IMR-90 (cell line): ENCODE measurements at regions not wholly inside any gene's neighbourhood (a gene's known extent, or its start where the extent isn't known, plus 50 kb on each side); places are given as distances from the start of the nearest gene placed in this dataset.

Experiments used
- ATAC-seq: fragments of 200-7000 bp; cut with Tn5 transposase; 2 replicates; pipeline ENCODE4 v1.9.1; 2020; ENCODE audit warnings: low read depth, mild to moderate bottlenecking, moderate library complexity
- BruUV-seq: library from RNA; stranded (reverse); fragments of 400-500 nt; replicated peaks from 2 replicates; lab custom pipeline; 2021; lab: Mats Ljungman, UMichigan
- CTCF ChIA-PET: fragments of 300-600 bp; formaldehyde crosslinking; extraction: SDS; loops from one replicate; lab custom pipeline; 2021; ENCODE audit warnings: antibody characterized with exemption; lab: Yijun Ruan, JAX
- POLR2A ChIA-PET: fragments of 300-600 bp; sonication (Branson Sonifier 250); formaldehyde crosslinking; loops from one replicate; lab custom pipeline; 2022; ENCODE audit warnings: antibody characterized with exemption; ENCODE audit not compliant: unreplicated experiment; lab: Charles Lee
- DNase-seq: peaks from one replicate; pipeline ENCODE4 v3.0.0; 2013
- H2AFZ ChIP-seq: replicated peaks from 2 replicates; pipeline ENCODE3; 2013; ENCODE audit warnings: low read length, mild to moderate bottlenecking; ENCODE audit not compliant: poor library complexity
- H2AK5ac ChIP-seq: 2 replicates; pipeline ENCODE4 v1.6.1; 2013; ENCODE audit warnings: low read depth, low read length, inconsistent platforms
- H2AK9ac ChIP-seq: replicated peaks from 2 replicates; pipeline ENCODE3; 2013; ENCODE audit warnings: mild to moderate bottlenecking, low read depth, low read length, moderate library complexity; ENCODE audit not compliant: poor library complexity
- H2BK120ac ChIP-seq: 2 replicates; pipeline ENCODE4 v1.6.1; 2013; ENCODE audit warnings: low read depth, low read length, inconsistent platforms
- H2BK15ac ChIP-seq: 3 replicates; pipeline ENCODE4 v1.6.1; 2013; ENCODE audit warnings: low read depth, low read length, inconsistent platforms
- H2BK20ac ChIP-seq: 2 replicates; pipeline ENCODE4 v1.6.1; 2013; ENCODE audit warnings: low read depth, mild to moderate bottlenecking, inconsistent platforms, low read length, moderate library complexity
- H2BK5ac ChIP-seq: 2 replicates; pipeline ENCODE4 v1.6.1; 2013; ENCODE audit warnings: mild to moderate bottlenecking, low read depth, low read length, inconsistent platforms; ENCODE audit not compliant: poor library complexity, severe bottlenecking
- H3K14ac ChIP-seq: replicated peaks from 2 replicates; pipeline ENCODE4 v1.6.1; 2013; ENCODE audit warnings: low read depth, low read length, inconsistent platforms
- H3K18ac ChIP-seq: 2 replicates; pipeline ENCODE4 v1.6.1; 2013; ENCODE audit warnings: low read depth, low read length, control low read depth
- H3K23ac ChIP-seq: 2 replicates; pipeline ENCODE4 v1.6.1; 2013; ENCODE audit warnings: low read depth, low read length, inconsistent platforms
- H3K27ac ChIP-seq: 2 replicates; pipeline ENCODE4 v1.5.1; 2013; ENCODE audit warnings: mild to moderate bottlenecking, control low read depth, low read length; ENCODE audit not compliant: insufficient read depth
- H3K27me3 ChIP-seq: 2 replicates; pipeline ENCODE4 v1.6.1; 2013; ENCODE audit warnings: low read length; ENCODE audit not compliant: control insufficient read depth, insufficient read depth
- H3K36me3 ChIP-seq: 2 replicates; pipeline ENCODE4 v1.6.1; 2013; ENCODE audit warnings: low read length, mixed read lengths; ENCODE audit not compliant: control insufficient read depth, insufficient read depth
- H3K4ac ChIP-seq: 2 replicates; pipeline ENCODE4 v1.6.1; 2013; ENCODE audit warnings: low read depth, low read length, inconsistent platforms
- H3K4me1 ChIP-seq: 2 replicates; pipeline ENCODE4 v1.6.1; 2013; ENCODE audit warnings: low read length, mixed read lengths; ENCODE audit not compliant: control insufficient read depth, insufficient read depth
- H3K4me2 ChIP-seq: 2 replicates; pipeline ENCODE4 v1.6.1; 2013; ENCODE audit warnings: low read depth, mild to moderate bottlenecking, control low read depth, low read length, moderate library complexity
- H3K4me3 ChIP-seq: 2 replicates; pipeline ENCODE4 v1.5.1; 2013; ENCODE audit warnings: low read depth, mild to moderate bottlenecking, control low read depth, low read length, moderate library complexity; ENCODE audit not compliant: insufficient read depth
- H3K56ac ChIP-seq: 2 replicates; pipeline ENCODE4 v1.6.1; 2013; ENCODE audit warnings: low read length, inconsistent platforms; ENCODE audit not compliant: insufficient read depth; ENCODE audit errors: extremely low read depth
- H3K79me1 ChIP-seq, 2 experiments: 2 replicates each; pipeline ENCODE4 v1.6.1; 2013; ENCODE audit warnings: low read length in 2 of 2, inconsistent platforms in 1 of 2, low read depth in 1 of 2
- H3K9ac ChIP-seq: 2 replicates; pipeline ENCODE4 v1.6.1; 2013; ENCODE audit warnings: low read depth, low read length, control low read depth
- H3K9me1 ChIP-seq: 2 replicates; pipeline ENCODE4 v1.6.1; 2013; ENCODE audit warnings: low read length, inconsistent platforms; ENCODE audit not compliant: insufficient read depth
- H3K9me3 ChIP-seq: 2 replicates; pipeline ENCODE4 v1.6.1; 2013; ENCODE audit warnings: low read length; ENCODE audit not compliant: control insufficient read depth, insufficient read depth
- H4K20me1 ChIP-seq: 2 replicates; pipeline ENCODE4 v1.6.1; 2013; ENCODE audit warnings: low read length, inconsistent platforms; ENCODE audit not compliant: insufficient read depth
- H4K5ac ChIP-seq: 2 replicates; pipeline ENCODE4 v1.6.1; 2013; ENCODE audit warnings: mild to moderate bottlenecking, low read depth, low read length, control low read depth
- H4K8ac ChIP-seq, 2 experiments: 2 replicates each; pipeline ENCODE4 v1.6.1; 2013; ENCODE audit warnings: low read depth in 2 of 2, low read length in 2 of 2, control low read depth in 1 of 2, inconsistent platforms in 1 of 2
- H4K91ac ChIP-seq: 2 replicates; pipeline ENCODE4 v1.6.1; 2013; ENCODE audit warnings: low read depth, low read length, inconsistent platforms; ENCODE audit not compliant: insufficient read depth
- BHLHE40 ChIP-seq: fragments of 150-350 bp; IDR thresholded peaks from 2 replicates; pipeline ENCODE4 v1.6.1; 2016; ENCODE audit warnings: mild to moderate bottlenecking, low read depth, low read length
- CEBPB ChIP-seq: IDR thresholded peaks from 2 replicates; pipeline ENCODE4 v1.6.1; 2012; ENCODE audit warnings: low read depth, low read length, improper control_type of control experiment
- CHD1 ChIP-seq: IDR thresholded peaks from 2 replicates; pipeline ENCODE4 v1.6.1; 2012; ENCODE audit warnings: low read depth, low read length, improper control_type of control experiment
- CTCF ChIP-seq: conservative IDR thresholded peaks from 2 replicates; pipeline ENCODE4 v1.5.1; 2012; ENCODE audit warnings: mild to moderate bottlenecking, low read depth, low read length, improper control_type of control experiment
- ELK1 ChIP-seq: fragments of 150-350 bp; IDR thresholded peaks from 2 replicates; pipeline ENCODE4 v1.6.1; 2016; ENCODE audit warnings: low read depth, mild to moderate bottlenecking, low read length, moderate library complexity, borderline replicate concordance
- FOS ChIP-seq: fragments of 150-350 bp; IDR thresholded peaks from 2 replicates; pipeline ENCODE4 v1.6.1; 2016; ENCODE audit warnings: low read depth, low read length
- MAFK ChIP-seq: IDR thresholded peaks from 2 replicates; pipeline ENCODE4 v1.6.1; 2012; ENCODE audit warnings: low read depth, low read length, improper control_type of control experiment
- MAZ ChIP-seq: IDR thresholded peaks from 2 replicates; pipeline ENCODE4 v1.6.1; 2012; ENCODE audit warnings: low read depth, mild to moderate bottlenecking, low read length, improper control_type of control experiment, moderate library complexity, borderline replicate concordance
- MXI1 ChIP-seq: IDR thresholded peaks from 2 replicates; pipeline ENCODE4 v1.6.1; 2012; ENCODE audit warnings: low read depth, mild to moderate bottlenecking, low read length, moderate library complexity, borderline replicate concordance
- NFE2L2 ChIP-seq: fragments of 150-350 bp; IDR thresholded peaks from 2 replicates; pipeline ENCODE4 v1.6.1; 2016; ENCODE audit warnings: low read depth, mild to moderate bottlenecking, low read length
- POLR2A ChIP-seq: IDR thresholded peaks from 2 replicates; pipeline ENCODE4 v1.6.1; 2012; ENCODE audit warnings: mild to moderate bottlenecking, low read depth, low read length
- RAD21 ChIP-seq: IDR thresholded peaks from 2 replicates; pipeline ENCODE4 v1.6.1; 2012; ENCODE audit warnings: low read length, improper control_type of control experiment
- RCOR1 ChIP-seq: IDR thresholded peaks from 2 replicates; pipeline ENCODE4 v1.6.1; 2012; ENCODE audit warnings: mild to moderate bottlenecking, low read length, improper control_type of control experiment; ENCODE audit not compliant: insufficient replicate concordance
- RFX5 ChIP-seq: IDR thresholded peaks from 2 replicates; pipeline ENCODE4 v1.8.0; 2012; ENCODE audit warnings: low read depth, mild to moderate bottlenecking, low read length, moderate library complexity
- SMC3 ChIP-seq: fragments of 150-350 bp; IDR thresholded peaks from 2 replicates; pipeline ENCODE4 v1.6.1; 2016; ENCODE audit warnings: low read depth, mild to moderate bottlenecking, antibody characterized with exemption, low read length, moderate library complexity
- USF2 ChIP-seq: fragments of 150-350 bp; IDR thresholded peaks from 2 replicates; pipeline ENCODE4 v1.6.1; 2017; ENCODE audit warnings: mild to moderate bottlenecking, antibody characterized with exemption, low read length, low read depth
- WGBS, 2 experiments: methylation state at CpG; one replicate each; pipeline versions ENCODE4 v1.1.5 to v1.1.7; 2013; ENCODE audit warnings: missing lambda C conversion rate in 2 of 2; ENCODE audit not compliant: insufficient read length in 1 of 2; ENCODE audit errors: extremely low coverage in 2 of 2; 5-methylcytosine and 5-hydroxymethylcytosine counted together
- dilution Hi-C: fragments of 300-500 bp; cut with HindIII; formaldehyde crosslinking; loops from one replicate; pipeline ENCODE4 v1.14.3; 2018; ENCODE audit warnings: low sequenced_read_pairs; ENCODE audit not compliant: unreplicated experiment
- in situ Hi-C: fragments of 300-500 bp; cut with MboI; formaldehyde crosslinking; loops from 3 replicates; pipeline ENCODE4 v1.14.3; 2019; ENCODE audit warnings: low sequenced_read_pairs, inconsistent platforms, mixed read lengths
- intact Hi-C: fragments of 100-400 bp; cut with micrococcal nuclease; formaldehyde crosslinking; loops from 2 replicates; pipeline ENCODE4 v1.10.0; 2022

- intact Hi-C loops (no loop called here), dilution Hi-C loops (no loop called here), in situ Hi-C loops (no loop called here)
- Histone ChIP-seq H2AK5ac (no peak overlapping the region), H3K4me2 (no peak overlapping the region), H2BK120ac (no peak overlapping the region), H3K4me1 (peaks cover 5% of the 10 kb centered on the region), H3K9me3 (peaks cover 2% of the 10 kb centered on the region; the same call in 1 of the 2 replicates), H3K23ac (no peak overlapping the region), H4K20me1 (no peaks in the 10 kb centered on the region), H4K8ac (no peak overlapping the region), H4K5ac (no peak overlapping the region), H2BK20ac (no peak overlapping the region), H3K9me1 (no peaks in the 10 kb centered on the region), H3K4me3 (no peak overlapping the region), H3K14ac (no peak overlapping the region), H3K56ac (no peak overlapping the region), H3K9ac (no peak overlapping the region), H3K36me3 (no peaks in the 10 kb centered on the region), H3K4ac (no peak overlapping the region), H2AFZ (no peak overlapping the region), H2AK9ac (no peak overlapping the region), H2BK15ac (no peak overlapping the region), H3K79me1 (no peaks in the 10 kb centered on the region), H3K27ac (no peak overlapping the region), H2BK5ac (no peak overlapping the region), H3K27me3 (no peaks in the 10 kb centered on the region; the same call in 1 of the 2 replicates), H3K18ac (no peak overlapping the region), H4K91ac (no peak overlapping the region)
- TF ChIP-seq CHD1 (no peak), BHLHE40 (no peak), NFE2L2 (no peak), MAZ (no peak), USF2 (no peak), MXI1 (no peak), ELK1 (no peak), RFX5 (no peak), CEBPB (no peak), RCOR1 (no peak), MAFK (no peak), CTCF (no peak), POLR2A (no peak), SMC3 (no peak), RAD21 (no peak), FOS (no peak)
- ChIA-PET POLR2A (no interaction called here), CTCF (no interaction called here)
- DNase-seq (no peak), ATAC-seq (no peak)
- BruUV-seq: no TSS peak
- no CpG with 5 or more reads among the region's 2 CpGs for WGBS, 2 experiments
Observed at GRCh38 chr10:44675387-44675874, 235.7 kb upstream of the TMEM72 start.
